T-helper 2 cell (primary cell): ENCODE measurements at regions not wholly inside any gene's neighbourhood (a gene's known extent, or its start where the extent isn't known, plus 50 kb on each side); places are given as distances from the start of the nearest gene placed in this dataset.
"Not testable (repeated sequence)": the region's sequence is repeated elsewhere in the genome, so short reads cannot be mapped to it uniquely, and the experiment has no call there.

Experiments used
- DNase-seq, 5 experiments: peaks; one replicate each; pipeline versions ENCODE4 v3.0.0 to v3.0.0-alpha.2; 2012 to 2022

- not testable (repeated sequence) for DNase-seq
Observed at GRCh38 chr1:120552190-120552589, 137.4 kb downstream of the NBPF8 start.

DNA sequence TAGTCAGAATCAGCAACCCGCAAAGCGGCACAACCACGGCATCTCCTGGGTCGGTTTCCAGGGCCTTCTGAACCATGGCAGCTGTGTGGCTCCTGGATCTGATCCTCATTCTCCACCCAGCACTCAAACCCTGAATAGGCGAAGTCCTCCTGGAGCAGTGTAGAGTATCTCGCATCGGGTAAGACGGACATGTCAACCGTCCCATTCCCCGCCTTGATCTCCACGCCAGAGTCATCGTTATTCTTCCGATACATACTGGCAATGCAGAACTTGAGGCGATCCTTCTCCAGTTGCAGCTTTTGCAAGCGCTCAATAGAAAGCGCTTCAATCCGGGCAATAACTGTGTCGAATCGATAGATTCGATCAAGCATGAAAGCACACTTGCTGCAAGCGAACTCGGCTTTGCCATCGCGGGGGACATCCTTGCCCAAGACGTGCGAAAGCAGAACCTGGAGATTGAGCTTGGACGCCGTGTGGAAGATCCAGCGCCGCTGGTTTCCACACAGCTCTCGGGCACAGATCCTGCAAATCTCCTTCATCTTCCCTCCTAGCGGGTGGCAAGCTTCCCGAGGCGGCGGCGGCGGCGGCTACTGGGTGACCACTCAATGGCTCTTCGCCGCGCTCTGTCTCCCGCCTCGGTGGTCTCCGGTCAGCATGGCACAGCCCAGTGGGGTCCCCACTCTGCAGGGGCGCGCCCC, 142.9 kb downstream of the NBPF8 start:
- peak in 1 of 5 experiments; percentile 5 for DNase-seq

- DNase-seq: peak; percentile 19 to 77 (median 45)
Observed at GRCh38 chr1:120558303-120559060, 143.6 kb downstream of the NBPF8 start.

- peak in 2 of 5 experiments; percentile 64 to 68 for DNase-seq
Observed at GRCh38 chr1:120561767-120562166, 146.9 kb downstream of the NBPF8 start.

DNA sequence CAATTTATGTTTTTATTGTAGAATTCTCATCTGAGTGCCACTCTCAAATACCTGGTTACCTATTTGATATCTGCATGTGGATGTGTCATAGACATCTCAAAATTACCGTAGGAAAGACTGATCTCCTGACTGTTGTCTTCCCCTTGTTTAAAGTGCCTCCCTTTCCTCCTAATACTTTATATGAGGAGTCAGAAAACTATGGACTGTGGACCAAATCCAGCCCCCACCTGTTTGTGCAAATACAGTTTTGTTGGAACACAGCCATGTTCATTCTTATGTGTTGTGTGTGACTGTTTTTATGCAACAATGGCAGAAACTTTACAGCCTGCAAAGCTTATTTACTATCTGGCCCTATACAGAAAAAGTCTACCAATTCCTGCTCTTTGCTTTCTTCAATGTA, 150.6 kb downstream of the NBPF8 start:
- not testable (repeated sequence) for DNase-seq

GRCh38 chr1:120567620-120568019, 152.8 kb downstream of the NBPF8 start:
- DNase-seq: not testable (repeated sequence)

- not testable (repeated sequence) for DNase-seq
Observed at GRCh38 chr1:120575201-120575600, 148.5 kb upstream of the NBPF26 start.

DNA sequence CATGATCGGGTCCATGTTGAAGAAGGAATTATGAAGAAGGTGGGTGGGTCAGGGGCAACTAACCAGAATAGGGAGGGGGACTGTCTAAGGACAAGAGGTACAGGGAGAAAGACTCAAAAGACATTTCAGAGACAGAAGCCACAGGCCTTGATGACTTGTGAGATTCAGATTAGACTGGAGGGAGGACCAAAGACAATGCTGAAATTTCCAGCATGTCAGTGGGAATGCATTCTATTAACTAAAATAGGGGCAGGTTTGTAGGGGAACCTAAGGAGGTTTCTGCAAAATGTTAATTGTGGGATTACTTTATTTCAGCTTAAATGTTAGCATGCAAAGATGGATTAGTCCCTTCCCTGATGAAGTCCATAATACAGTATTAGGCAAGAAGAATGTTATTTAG, 141.6 kb upstream of the NBPF26 start:
- not testable (repeated sequence) for DNase-seq

GRCh38 chr1:120586053-120586452, 137.7 kb upstream of the NBPF26 start:
- DNase-seq: not testable (repeated sequence)

DNA sequence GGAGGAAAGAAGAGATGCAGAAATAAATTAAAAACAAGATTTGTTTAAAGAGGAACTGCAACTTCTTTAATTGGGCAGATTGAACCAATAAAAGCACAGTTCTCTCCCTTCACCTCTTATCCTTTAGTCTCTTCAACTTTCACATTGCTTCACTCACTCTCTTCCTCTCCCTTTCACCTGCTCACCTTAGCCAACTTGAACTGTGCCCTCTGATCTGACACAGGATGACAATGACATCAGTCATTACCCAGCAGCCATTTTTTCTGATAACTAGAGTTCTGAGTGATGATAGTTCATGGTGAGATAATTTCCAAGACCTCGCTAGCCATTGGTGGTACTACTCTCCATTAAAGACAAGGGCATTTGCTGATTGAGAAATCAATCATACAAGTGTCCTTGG, 134.9 kb upstream of the NBPF26 start:
- DNase-seq: not testable (repeated sequence)

DNA sequence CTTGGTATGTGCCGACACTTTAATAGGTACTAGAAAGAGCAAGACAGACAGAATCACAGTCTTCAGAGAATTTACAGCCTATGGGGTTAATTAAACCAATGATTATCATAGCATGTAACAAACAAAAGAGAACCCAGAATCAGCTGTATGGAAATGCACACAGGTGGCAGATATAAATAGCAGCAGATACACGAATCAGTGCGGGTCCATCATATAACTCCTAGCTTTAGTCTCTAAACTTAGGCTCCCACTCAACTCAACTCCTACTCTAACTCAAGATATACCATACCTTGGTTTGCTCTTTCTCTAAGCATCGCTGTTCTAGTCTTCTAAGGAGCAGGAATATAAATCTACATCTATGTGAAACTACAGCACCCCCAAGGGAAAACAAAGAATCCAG, 132.0 kb upstream of the NBPF26 start:
- DNase-seq: not testable (repeated sequence)

DNA sequence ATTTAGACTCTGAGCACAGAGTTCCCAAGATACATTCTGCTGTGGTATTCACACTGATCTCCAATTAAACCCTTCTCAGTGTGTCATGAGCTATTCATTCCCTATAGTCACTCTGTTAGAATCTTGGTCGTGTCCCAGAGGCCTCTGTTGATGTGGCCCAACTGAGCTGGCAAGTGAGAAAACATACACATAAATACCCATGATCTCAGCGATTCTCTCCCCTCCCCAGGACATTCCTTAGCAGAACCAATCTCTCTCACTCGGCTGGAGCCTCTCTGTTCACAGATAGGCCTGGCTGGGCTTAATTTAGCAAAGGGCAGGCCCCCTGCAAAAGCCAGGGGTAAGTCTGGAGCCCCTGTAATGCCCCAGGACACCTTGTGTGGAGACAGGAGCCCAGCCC, 130.8 kb upstream of the NBPF26 start:
- DNase-seq: not testable (repeated sequence)

- not testable (repeated sequence) for DNase-seq
Observed at GRCh38 chr1:120593648-120594047, 130.1 kb upstream of the NBPF26 start.

DNA sequence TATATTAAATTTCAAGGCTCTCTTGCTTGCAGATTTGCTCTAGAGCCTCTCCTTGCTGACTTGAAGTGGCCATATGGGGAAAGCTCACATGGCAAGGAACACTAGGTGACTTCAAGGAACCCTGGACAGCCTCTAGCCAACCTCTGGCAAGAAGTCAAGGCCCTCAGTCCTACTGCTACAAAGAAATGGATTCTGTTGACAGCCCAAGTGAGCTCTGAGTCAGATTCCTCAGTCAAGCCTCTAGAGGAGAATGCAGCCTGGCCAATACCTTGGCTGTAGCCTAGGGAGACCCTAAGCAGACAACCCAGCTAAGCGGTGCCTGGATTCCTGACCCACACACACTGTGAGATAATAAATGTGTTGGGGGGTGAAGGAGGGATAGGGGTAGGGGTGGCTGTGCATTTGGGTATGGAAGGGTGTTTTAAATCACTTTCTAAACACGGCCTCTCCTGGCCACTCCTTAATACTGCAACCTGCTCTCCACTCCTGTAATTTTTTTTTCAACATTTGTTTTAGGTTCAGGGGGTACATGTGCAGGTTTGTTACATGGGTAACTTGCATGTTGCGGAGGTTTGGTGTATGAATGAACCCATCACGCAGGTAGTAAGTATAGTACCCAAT, 125.3 kb upstream of the NBPF26 start:
- not testable (repeated sequence) for DNase-seq

GRCh38 chr1:120599511-120599910, 124.2 kb upstream of the NBPF26 start:
- not testable (repeated sequence) for DNase-seq

GRCh38 chr1:120600442-120601041, 123.2 kb upstream of the NBPF26 start:
- not testable (repeated sequence) for DNase-seq

DNA sequence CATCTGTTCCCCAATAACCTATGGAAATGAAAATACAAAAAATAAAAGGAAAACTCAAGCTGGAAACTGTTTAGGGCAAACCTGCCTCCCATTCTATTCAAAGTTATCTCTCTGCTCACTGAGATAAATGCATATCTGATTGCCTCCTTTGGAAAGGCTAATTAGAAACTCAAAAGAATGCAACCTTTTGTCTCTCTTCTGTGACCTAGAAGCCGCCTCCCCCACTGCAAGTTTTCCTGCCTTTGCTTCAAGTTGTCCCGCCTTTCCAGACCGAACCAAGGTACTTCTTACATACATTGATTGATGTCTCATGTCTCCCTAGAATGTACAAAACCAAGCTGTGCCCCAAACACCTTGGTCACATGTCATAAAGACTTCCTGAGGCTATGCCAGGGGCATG, 115.9 kb upstream of the NBPF26 start:
- DNase-seq: not testable (repeated sequence)

DNA sequence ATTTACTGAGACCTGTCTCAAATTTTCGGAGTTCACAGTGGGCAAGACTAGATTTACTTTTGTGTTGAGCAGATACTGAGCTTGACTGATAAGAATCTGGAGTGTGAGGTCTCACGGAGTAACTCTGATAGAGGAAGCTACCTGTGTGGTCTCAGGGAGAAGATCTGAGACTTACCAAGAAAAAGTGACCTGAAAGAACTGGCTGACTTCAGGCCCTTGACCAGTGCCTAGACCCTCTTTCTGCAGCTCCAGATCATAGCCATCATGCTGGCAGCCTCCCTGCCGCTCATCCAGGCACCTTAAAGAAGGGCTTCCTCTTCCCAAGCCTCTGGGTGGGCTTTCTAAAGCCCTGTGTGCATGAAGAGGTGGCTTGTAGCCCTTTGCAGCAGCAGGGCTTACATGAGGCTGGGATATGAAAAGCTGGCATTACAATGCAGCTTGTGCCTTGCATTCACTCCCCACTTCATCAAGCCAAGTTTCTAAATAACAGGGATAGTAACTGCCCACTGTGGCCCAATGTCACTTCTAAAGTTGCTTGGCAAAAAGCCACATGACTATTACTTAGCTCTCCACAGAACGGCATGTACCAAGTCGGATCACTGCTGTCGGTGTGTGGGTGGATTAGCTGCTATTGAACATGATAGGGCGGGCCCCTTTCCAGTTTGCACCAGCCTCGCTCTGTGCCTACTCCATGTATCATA, 115.3 kb upstream of the NBPF26 start:
- not testable (repeated sequence) for DNase-seq

GRCh38 chr1:120609015-120609573, 114.7 kb upstream of the NBPF26 start:
- DNase-seq: not testable (repeated sequence)

DNA sequence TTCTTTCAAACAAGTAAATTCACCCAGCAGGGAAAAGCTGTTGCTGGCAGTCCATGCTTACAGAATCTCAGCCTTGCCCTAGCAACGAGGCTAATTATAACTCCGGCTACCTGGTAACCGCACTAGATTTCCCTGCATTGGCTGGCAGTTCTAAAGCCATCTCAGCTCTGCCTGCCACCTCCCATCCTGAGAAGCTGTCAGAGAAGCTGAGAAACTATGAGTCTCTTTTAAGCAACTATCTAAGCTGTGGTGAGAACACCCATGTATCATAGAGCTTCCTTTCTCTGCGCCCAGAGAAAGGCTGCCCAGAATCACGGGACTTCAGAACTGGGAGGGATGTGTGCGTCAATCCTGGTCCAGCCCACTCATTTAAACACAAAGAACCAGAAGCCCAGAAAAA, 113.9 kb upstream of the NBPF26 start:
- not testable (repeated sequence) for DNase-seq

GRCh38 chr1:120614931-120615639, 108.7 kb upstream of the NBPF26 start:
- not testable (repeated sequence) for DNase-seq
